Muscle of arm (tissue), 1 donor: ENCODE measurements at regions not wholly inside any gene's neighbourhood (a gene's known extent, or its start where the extent isn't known, plus 50 kb on each side); places are given as distances from the start of the nearest gene placed in this dataset.

Experiments used
- DNase-seq: peaks from one replicate; pipeline ENCODE4 v3.0.0-alpha.2; 2013

DNA sequence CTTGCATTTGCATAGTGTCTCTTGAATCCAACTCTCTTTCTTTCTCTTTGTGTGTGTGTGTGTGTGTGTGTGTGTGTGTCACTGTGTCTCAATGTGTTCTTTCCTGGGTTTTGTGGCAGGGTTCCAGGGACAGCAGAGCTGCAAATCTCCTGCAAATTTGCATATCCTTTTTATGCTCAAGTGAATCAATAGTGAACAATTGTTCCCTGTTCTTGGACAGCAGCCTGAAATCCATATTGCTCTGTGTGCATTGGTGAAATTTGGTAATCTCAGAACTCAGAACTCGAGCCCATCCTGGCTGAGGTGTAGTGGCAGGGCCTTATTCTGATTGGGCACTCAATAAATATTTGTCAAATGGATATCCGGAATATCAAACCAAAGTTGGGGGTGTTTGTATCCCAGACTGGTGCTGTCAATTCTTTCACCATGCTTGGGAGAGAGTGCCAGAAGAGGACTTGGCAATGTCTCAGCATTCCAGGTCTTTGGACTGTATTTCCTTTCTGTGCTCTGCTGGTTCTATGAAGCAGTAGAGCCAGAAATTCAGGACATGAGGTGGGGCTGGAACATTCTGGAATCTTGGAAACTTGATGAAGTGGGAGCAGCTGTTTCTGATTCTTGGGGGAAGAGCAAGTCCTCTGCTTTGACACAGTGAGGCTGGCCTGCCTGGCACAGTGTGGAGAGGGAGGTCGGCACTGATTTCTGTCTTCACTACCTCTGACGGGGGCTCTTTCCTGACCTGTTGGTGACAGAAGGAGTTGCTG, 380.6 kb upstream of the C2CD4B start:
- peak; percentile 63 for DNase-seq

DNA sequence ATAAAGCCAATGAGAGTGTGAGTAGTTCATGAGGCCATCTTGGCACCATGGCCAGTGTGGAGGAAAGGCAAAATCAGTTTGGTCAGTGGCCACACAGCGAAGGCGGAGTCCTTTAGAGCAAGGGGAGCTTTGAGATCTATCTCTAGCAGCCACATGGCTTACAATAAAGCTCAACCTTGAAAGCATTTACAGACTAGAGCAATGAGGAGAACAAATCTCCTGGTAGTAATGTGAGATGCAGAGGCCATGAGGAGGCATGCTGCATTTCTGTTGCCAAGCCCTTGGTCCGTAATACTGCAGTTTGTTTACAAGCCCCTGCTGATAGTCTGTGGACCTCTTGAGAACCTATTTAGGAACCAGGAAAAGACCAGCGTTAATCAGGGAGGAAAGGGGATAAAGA, 381.5 kb upstream of the C2CD4B start:
- DNase-seq: no peak

- DNase-seq: peak; percentile 39
These were observed 382.5 kb upstream of the C2CD4B start for GRCh38 chr15:62547584-62547983.

GRCh38 chr15:62549345-62549970, 384.4 kb upstream of the C2CD4B start:
- DNase-seq: no peak

- DNase-seq: peak; percentile 43
These were observed 385.0 kb upstream of the C2CD4B start for GRCh38 chr15:62550106-62550505.

DNA sequence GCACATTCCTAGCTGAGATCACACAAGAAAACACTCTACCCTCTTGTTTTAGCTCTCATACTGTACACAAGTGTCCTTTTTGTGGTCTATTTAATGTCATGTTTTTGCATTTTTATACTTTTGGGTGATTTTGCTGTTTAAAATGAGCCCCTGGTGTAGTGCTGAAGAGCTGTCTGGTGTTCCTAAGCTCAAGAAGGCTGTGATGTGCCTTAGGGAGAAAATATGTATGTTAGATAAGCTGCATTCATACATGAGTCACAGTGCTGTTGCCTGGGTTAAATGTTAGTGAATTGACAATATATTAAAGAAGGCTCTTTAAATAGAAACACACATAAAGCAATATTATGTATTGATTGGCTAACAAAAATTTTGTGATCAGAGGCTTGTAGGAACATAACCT, 387.4 kb upstream of the C2CD4B start:
- no peak for DNase-seq

DNA sequence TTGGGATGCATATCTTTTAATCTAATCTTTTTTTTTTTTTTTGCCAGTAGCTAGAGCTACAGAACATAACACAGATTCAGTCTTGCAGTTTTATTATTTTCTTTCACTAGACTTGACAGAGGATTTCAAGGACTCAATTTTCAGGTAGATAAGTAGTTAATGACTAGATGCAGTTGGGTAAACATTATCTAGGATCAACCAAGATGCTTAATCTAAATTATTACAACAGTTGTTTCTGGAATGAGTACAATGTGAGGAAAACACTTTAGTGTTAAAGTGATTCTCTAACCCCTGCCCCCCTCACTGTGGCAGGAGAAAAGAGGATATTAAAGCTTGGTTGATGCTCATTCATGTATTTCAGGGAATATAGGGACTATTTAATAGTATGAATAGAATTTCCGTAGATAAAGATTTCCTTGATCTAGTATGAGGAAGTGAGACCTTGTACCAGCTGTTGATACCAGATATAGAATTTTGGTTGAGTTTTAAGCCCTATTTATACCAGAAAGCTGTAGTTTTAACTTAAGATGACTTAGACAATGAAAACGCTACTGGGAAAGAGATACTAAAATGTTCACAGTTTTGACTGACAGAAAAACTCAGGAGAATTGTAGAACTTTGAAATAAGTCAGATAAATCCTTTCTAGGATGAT, 389.0 kb upstream of the C2CD4B start:
- DNase-seq: no peak

- peak; percentile 67 for DNase-seq
These were observed 393.7 kb upstream of the C2CD4B start for GRCh38 chr15:62558640-62559380.

DNA sequence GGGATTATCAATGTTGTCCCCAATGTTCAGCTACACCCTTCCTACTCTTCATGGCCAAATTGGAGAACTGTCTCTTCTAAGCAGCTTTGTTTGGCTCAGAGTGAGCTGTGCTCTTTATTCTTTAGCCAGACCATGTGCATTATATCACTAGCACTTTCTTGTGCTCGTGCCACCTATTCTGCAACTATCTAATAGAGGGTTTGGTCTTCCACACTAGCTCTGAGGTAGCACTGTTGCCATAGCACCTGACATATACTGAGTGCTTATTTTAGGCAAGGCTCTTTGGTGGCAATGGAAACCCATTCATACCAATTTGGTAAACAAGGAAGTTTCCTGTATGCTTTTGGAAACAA, 394.3 kb upstream of the C2CD4B start:
- DNase-seq: no peak

DNA sequence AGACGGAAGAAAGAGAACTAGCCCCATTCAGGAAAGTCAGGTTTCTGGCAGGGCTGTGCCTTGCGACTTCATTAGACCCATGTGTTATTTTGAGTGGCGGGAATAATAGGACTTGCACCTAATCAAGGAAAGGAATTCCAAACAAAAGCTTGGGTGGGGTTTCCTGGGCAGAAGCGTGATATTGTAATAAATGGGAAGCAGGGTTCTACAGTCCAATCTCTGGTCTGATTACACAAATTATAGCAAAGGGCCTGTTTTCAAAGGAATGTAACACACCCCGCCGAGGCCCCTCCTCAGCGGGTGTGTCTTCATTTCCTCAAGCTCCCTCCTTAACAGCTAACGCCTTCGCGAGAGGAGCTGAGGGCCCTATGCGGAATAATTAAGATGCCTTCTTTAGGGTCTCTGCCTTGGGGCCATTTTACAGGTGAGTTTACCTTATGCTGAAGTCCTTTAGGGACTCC, 396.0 kb upstream of the C2CD4B start:
- DNase-seq: no peak

DNA sequence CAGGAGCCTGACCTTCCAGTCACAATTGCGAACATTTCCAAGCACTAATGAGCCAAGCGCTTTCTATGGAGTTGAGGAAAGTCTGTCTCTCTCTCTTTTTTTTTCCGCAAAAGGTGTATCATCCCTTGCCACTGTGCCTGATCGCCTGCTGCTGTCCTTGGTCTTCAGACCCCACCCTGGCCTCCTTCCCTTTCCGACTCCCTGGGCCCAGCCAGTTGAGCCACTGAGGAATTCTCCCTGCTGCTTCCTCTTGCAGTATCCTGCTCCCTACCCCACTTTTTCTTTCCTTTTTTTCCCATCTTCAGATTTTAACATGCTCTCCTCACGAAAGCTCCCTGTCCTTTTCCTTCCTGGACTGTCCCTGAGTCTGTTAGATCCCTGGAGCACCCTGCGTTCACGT, 396.5 kb upstream of the C2CD4B start:
- DNase-seq: no peak

DNA sequence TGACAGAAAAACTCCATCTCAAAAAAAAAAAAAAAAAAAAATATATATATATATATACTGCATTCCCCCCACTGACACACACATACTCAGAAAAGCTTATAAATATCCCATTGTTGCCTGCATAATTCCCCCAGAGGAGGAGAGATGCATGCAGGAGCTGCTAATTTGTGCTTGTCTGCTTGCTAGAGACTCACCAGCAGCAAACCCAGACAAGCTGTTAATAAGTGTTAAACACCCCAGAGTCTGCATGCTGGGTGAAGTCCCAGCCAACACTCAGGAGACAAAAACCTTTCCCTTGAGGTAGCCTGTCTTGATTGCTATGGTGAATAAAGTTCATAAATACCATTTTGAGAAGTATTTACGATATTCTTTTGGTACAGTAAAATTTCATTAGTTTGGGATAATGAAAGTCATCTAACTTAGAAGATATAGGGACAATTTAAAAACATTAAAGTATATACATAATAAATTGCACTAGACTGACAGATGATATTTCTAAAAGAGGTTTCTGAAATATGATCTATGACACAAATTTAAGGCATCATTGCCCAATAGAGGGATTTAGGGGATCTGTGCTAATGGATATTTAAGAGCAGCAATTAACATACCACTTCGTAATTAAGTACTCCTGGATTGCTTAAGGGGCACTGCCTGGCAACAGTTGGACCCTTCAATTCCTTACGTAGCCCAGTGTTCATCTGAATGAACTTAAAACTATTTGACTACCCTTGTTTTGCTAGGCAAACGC, 400.0 kb upstream of the C2CD4B start:
- DNase-seq: no peak

GRCh38 chr15:62565634-62566026, 400.5 kb upstream of the C2CD4B start:
- no peak for DNase-seq

DNA sequence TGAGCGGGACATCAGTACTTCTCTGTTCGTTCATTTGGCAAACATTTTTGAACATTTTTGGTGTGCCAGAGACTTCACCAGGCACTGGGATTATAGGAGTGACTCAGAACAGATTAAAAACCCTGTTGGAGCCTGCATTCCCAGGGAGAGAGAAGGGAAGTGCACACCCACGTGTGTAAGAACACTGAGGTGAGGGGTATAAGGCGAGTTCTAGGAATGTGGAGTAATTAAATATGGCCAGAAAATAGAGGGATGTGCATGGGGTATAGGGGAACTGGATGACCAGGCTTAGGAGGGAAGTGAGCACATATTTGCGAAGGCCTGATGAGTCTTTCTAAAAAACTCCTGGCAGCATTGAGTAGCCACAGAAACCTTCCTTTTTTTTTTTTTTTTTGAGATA, 401.2 kb upstream of the C2CD4B start:
- no peak for DNase-seq

GRCh38 chr15:62567501-62567900, 402.4 kb upstream of the C2CD4B start:
- DNase-seq: no peak

DNA sequence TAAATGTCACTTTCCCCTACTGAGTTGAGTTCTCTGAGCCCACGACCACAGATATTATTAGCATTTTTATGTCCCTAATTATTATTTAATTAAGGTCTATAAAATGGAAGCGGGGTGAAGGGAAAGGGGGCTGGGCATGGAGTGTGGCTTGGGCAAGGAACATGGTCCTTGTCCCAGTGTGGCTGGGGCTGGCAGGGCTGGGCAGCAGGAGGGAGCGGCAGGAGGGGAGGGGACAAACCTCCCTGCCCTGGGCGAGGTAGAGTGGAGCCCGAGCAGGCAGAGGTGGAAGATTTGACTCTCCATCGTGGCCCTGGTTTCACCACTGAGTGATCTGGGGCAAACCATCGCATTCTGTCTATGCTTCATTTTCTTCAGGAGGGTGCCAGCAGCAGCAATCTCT, 402.9 kb upstream of the C2CD4B start:
- no peak for DNase-seq

DNA sequence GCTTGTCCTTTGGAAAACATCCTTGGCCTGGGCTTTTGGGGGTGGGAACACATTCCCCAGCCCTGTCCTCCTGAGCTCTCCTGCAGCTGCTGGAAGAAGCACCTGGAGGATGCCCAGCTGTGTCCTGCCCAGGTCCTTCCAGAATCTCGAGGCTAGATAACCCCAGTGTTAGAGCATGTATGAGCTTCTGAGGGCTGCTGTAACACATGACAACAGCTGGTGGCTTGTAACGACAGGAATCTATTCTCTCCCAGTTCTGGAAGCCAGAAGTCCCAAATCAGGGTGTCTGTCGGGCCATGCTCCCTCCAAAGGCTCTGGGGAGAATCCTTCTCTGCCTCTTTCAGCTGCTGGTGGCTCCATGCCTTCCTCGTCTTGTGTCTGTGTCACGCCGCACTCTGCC, 403.6 kb upstream of the C2CD4B start:
- DNase-seq: no peak

GRCh38 chr15:62569460-62570404, 404.6 kb upstream of the C2CD4B start:
- no peak for DNase-seq

DNA sequence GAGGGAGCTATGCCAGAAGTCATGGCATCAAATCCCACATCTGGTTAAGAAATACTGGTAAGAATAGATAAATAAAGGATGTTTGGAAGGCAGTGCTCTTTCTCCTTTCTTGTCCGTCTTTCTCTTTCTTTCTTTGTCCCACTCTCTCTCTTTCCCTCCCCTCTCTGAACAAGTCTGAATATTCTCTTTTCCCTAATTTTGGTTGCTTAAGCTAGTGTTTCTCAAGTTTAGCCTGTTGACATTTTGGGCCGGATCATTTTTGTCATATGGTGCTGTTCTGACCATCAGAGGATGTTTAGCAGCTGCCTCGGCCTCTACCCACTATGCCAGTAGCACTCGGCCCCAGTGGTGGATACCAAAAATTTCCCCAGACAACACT, 405.3 kb upstream of the C2CD4B start:
- DNase-seq: no peak

DNA sequence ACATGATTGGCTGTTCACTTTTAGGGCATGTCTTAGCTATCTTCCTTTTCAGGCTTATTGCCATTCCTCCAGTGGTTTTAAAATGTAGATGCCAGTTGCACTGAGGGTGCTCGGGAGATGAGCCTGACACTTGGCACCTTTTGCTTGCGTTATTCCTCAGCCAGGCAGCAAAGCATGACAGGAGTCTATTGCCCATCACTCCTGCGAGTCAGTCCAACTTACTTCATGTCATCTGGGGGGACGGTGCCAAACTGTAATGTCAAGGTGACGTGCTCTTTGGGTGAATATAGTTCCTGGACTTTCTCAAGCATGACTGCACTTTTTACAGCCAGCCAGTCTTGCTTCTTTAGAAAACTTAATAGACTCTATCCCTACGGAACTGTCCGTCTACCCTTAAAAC, 406.0 kb upstream of the C2CD4B start:
- DNase-seq: no peak

- no peak for DNase-seq
These were observed 407.7 kb upstream of the C2CD4B start for GRCh38 chr15:62572797-62573196.
